Effector CD8-positive, alpha-beta T cell (primary cell): ENCODE measurements at regions not wholly inside any gene's neighbourhood (a gene's known extent, or its start where the extent isn't known, plus 50 kb on each side); places are given as distances from the start of the nearest gene placed in this dataset.

Experiments
- DNase-seq: peaks from one replicate; lab custom pipeline; 2025; lab: John Stamatoyannopoulos, UW

DNA sequence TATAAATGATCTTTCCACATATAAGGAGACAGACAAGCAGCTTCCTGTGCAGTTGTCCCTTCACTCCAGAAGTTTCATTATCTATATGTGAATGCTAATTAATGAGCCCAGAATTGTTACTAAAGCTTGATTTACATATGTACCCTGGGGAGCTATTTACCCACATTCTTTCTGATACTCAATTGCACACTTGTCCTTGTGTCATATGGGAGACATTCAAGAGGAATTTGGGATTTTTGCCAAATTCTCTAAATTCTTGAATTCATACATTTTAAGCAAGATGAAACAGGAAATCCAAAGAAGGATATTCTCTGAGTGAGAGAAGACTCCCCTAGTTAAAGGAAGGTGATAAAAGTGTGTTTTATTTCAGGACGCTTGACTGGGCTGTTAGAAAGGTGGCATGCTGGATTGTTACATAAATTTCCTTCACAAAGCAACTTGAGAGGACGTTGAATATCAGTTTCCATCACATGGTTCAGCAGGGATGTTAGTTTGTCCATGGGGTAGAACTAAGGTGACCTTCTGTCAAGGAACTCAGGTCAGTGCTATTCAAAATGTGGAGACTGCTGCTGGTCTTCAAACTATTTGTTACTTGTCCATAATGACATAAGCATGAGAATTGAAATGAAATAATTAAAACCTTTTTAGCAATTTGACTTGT, 368.2 kb downstream of the IRS1 start:
- no peak for DNase-seq

DNA sequence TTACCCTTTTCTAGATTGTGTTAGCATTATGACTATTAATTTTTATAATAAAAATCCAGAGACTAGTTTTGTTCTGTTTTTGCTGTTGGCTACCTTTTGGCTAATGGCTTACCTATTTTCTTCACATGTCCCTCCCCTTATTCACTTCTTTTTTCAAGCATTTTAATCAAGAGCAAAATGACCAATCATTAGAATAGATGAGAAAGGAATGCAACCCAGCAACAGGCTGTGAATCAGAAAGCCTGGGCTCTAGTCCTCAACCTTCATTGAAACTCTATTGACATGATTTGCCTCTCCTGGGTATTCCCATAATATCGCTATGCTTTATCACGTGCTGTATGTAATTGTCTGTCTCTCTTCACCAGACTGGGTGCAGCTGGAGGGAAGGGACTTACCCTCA, 370.1 kb downstream of the IRS1 start:
- no peak for DNase-seq

DNA sequence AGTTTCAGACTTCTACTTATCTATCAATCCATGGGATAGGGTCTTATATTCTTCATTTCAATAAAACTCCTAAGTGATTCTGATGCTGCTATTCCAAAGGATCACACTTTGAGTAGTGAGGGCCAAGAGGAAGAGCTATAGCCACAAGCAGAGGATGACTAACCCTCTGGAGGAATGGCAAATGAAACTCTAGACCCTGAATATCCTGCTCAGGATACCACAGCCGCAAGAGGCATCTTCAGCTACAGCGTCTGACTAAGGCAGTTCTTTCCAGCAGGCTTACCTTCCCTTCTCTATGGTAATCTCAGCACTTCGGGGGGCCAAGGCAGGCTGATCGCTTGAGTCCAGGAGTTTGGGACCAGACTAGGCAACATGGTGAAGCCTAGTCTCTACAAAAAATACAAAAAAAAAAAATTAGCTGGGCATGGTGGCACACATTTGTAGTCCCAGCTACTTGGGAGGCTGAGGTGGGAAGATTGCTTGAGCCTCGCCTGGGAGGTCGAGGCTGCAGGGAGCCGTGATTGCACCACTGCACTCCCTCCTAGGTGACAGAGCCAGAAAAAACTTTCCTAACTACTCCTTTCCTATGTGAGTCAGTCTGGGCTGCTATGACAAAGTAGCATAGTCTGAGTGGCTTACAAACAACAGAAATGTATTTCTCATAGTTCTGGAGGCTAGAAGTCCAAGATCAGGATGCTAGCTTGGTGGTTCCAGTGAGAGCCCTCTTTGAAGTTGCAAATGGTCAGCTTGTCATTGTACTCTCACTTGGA, 371.9 kb downstream of the IRS1 start:
- DNase-seq = no peak

DNA sequence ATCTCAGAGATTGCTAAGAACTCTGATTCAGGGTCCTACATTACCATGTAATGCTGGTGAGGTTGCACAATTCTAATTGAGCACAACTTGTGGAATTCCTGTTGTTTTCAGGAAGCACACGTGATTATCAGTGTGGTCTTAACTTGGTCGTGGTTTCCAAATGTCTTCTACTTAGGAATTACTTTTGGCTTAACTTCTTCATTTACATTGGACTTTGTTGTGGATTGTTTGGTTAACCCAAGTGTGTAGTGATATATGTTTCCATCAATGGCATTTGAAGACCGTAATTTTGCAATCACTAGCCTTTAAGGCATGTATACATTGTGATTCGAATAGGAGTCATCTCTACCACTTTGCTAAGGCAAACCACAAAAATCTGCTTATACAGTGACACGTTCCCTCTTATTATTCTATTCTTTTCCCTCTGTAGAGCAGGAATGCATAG, 373.3 kb downstream of the IRS1 start:
- DNase-seq = no peak

DNA sequence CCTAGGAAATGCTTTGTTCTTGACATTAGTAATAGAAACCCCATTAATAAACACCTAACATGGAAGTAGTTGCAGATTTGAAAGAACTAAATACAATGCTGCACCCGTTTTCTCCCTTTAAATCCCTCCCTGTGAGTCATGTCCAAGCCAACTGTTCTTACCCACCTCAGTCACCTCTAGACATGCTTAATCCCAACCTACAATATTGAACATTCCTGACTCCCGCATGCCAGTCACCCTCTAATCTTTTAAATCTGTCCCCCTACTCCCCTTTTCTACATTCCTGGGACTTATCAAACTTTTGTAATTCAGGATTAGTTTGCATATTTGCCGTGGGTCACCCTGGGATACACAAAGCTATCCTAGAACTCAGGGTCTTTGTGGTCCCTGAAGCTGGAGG, 374.6 kb downstream of the IRS1 start:
- DNase-seq = no peak

DNA sequence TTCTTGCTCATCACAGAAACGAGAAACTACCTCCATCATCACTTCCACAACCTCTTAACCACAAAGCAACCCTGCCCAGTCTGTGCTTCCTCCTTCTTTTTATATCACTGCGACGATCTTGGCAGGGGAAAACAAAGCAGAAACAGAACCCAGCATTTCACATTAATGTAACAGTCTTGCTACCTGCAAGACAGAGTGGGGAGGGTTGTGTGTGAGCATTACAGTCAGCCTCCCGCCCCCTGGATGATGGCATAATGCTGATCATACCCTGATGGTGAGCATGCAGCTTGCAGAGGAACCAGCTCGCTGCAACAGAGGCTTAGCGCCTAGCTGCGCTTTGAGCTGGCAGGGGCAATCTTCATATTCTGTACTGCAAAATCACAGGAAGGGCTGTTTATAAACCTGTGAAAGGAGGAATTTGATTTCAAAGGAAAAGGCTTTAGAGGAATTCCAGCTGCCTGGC, 376.1 kb downstream of the IRS1 start:
- DNase-seq = no peak

DNA sequence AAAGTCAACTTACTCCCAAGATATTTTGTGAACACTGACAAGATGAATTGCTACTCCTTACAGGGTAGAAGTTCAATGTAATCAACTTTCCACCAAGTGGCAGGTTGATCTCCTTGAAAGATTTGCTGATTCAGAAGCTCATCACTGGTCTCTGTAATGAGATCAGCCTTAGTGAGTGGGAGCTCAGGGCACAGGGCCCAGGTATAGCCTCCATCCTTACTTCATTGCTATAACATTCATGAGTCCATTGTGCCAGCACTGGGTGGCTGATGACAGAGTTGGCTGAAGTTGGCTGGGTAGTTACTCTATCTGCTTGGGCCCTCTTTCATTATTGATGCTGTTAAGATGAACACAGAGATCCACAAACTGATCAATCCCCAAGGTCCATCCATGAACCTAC, 379.0 kb downstream of the IRS1 start:
- DNase-seq = no peak

DNA sequence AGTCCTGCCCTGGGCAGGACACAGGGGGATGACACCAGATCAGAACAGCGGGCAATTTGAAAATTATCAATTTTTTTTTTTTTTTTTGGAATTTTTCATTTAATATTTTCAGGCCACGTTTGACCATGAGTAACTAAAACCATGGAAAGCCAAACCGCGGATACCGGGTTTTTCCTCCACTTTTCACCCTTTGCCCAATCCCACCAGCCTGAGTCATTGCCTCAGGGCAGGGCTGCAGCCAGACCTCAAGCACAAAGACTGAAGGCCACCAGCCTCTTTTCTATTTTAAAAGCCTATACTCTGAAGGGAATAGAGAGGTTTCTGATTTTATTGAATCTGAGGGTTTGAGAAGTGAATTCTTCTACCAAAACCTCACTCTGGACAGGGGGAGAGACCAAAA, 381.1 kb downstream of the IRS1 start:
- no peak for DNase-seq

DNA sequence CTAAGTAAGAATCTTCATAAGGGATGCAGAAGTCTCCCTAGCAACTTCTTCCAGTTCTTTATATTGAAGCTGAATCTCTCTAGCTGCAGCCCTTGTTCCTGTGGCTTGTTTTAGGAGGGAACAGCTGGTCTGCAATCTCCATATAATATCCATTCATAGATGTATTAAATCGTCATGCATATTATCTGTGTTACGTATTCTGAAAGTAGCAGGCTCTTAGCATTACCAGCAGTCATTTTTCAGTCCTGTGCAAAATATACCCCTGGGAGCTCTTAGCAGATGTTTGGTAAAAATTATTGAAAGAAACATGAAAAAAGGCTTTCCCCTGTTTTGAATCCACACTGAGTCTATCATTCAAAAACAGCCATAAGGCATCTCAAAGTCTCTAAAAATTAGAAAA, 385.3 kb downstream of the IRS1 start:
- DNase-seq = no peak

DNA sequence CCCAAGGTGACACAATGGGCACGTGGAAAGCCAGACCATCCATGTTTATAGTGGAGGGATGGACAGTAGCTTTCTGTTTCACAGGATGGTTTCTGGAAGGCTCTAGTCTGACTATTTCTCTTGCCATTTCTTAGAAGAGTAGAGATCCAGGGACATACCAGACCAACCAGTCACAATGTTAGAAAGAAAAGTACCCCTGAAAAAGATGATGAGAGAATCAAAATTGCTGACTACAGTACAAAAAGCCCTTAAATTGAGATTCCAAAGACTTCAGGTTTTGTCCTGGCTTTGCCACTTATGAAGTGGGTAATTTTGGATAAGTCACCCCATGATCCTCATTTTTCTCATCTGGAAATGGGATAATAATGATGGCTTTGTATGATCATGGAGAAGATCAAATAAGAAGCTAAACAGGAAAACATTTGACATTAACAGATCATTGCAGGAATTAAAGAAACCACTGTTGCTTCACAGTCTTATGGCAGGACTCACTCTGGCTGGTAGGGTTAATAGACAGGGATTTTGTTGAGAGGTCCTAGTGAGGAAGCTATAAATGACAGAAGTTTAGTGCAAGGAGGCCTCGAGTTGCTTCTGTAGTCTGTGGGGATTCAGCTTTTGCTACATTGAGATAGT, 386.0 kb downstream of the IRS1 start:
- DNase-seq = no peak

DNA sequence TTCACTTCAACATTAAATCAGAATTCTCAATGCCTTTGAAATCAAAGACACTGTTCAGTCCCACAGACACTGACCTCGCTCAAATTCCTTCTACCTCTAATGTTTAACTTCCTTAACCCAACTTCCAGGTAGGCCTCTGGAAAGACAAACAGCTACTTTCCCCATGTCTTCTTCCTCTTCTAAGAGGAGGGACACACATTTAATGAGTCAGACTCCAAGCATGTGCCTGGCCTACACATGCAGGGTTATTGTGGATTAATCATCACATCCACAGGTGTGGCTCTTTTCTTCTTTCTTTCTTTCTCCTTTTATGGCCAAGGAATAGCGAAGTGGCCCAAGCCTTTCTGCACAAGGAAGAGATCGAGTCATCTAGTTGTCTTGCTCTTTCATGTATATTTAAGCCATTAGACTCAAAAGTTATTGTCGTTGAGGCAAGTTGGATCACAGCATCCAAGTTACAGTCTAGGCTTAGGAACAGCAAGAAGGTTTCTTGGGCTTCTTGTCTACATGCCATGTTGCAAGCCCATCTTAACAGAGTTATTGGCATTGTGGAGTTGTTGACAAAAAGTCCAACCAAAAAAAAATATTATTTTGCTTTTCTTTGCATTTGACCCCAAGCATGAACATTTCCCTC, 387.8 kb downstream of the IRS1 start:
- DNase-seq = no peak

DNA sequence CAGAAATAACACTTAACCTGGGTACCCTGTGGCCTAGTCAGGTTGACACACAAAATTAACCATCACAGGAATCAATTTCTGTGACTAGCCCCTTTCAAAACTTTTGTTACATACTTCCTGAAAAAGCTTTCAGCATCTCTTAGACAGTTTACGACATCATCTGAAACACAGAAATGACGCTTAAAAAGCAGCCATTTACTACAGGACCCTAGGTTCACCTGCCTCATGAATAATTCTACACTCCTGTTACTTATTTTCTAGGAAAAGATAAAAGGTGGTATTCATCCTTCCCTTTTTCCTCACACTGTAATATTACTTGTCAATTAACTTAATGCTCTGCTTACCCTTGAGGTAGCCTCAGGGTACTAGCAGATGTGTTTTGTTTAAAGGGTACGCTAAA, 388.4 kb downstream of the IRS1 start:
- DNase-seq = no peak

DNA sequence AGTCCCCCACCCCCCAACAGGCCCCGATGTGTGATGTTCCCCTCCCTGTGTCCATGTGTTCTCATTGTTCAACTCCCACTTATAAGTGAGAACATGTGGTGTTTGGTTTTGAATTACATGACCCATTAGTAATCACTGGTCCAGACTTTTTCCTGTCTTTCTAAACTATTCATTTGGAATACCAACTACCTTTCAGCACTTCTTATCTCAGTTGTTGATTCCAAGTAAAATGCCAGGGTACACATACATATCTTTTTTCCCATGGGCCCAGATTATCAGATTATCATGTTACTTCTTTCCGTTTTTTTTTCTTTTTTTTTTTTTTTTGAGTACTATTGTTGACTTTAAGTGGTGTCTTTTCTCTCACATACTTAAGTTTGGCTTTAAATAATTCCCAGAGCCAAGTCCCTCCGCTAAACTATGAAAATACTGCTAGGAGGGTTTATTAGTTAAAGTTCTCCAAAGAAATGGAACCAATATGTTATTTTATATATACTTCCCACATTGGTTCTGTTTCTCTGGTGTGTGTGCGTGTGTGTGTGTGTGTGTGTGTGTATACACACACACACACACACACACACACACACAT, 389.3 kb downstream of the IRS1 start:
- no peak for DNase-seq

DNA sequence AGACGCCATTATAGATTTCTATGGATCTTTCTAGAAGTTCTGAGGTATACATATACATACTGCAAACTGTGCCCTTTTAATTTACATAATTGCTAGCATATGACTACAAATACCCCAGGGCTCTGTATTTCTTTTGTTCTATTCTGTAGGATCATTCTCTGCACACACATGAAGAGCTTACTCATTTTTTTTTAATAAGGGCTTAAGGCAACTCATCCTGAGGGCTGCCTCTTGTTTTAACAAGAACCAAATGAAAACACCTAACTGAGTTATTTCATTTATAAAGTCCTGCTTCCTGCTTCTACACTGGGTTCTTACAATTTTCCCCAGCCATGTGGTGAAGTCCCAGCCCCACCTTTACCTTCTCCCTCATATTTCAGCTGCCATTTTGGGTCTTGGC, 390.5 kb downstream of the IRS1 start:
- no peak for DNase-seq

DNA sequence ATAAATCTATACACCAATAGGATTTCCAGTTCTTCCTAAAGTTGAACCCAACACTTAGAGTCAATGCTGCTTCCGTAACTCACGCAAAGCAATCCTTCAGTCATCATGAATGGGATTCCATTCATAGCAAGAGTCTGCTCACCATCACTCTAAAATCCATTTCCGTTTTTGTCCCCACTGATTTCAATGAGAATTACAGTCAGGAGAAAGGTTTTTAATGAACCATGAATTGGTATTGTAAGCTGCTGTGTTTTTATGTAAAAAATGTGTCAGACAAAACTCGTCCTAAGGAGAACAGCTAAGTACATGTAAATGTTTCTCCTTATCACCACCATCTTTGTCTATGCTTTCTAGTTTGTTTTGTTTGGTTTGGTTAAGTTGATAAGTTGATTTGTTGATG, 391.5 kb downstream of the IRS1 start:
- no peak for DNase-seq

DNA sequence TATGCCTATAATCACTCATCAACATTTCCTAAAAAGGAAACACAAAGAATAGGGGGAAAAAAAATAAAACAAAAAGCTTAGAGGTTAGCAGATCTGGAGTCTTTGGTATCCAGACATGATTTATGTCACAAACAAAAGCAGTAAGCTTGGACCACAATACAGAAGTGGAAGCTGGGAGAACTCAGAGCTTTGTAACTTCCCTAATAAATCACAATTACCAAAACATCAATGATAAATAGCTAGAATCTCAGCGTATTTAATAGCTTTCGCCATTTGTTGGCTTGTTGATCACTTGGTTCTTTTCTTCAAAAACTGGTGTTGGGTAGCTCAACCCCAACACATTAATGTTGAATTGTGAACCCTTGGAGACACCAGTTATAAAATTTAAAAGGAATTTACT, 392.5 kb downstream of the IRS1 start:
- no peak for DNase-seq

DNA sequence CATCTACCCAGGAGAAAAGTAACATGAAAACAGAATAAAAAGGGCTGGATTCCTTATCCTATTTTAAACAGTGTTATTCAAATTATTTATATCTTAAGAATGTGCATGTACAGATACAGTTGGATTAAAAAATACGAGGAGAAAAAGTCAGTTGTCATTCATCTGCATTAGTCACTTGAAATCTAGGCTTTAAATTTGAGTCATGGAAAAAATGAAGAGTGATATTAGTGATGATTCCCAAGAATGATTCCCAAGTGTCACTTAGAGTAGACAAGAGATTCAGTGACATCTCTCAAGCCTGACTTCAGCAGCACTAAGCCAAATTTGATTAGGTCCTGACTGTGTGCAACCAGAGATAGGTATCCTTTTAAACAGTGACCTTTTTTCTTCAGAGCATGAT, 394.2 kb downstream of the IRS1 start:
- no peak for DNase-seq

DNA sequence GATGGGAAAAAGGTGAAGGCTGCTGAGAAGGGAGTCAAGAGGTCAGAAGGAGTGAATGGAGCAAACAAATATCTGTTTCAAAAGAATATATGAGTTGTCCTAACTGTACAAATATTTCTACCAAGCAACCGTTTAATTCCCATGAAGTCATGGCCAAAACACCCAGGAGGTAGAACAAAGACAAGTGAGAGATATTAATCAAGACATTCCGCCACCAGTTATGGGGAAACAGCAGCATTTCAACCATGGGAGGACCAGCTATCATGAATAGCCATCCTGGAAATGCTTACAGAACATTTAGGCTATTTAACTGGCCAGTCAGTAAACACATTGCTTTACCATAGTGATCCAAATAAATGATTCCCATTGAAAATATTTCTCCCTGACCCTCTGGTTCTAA, 396.3 kb downstream of the IRS1 start:
- DNase-seq = no peak

DNA sequence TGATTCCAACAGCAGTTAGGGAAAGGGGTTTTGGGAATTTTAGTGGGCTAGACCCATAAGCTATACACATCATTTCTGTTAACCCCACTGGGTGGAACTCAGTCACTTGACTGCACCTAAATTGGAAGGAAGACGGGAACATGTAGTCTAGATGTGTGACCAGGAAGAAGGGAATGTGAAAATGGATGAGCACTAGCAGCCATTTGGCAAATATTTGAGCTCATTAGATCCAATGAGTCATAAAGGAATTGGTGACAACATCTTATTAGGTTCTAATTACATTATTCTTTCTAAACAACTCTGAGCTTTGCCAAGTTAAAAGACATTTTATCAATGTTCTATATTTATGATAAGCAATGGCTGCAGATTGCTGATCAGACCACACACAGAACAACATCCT, 400.6 kb downstream of the IRS1 start:
- DNase-seq = no peak

DNA sequence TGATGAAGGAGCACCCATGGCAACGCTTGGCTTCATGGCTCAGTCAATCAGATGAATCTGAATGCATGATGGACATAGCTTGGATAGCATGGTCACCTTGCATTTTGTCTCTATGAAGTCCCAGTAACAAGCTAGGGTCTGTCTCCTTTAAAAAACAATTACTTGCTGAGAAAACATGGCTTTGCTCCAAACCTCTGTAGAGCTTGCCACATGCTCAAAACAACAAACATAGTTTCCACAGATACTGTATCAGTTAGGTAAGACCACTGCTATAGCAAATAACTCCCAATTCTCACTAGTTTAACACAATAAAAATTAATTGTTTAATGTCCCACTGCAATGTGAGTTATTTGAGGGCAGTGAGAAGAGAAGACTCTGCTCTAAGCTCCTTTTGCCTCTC, 401.0 kb downstream of the IRS1 start:
- DNase-seq = no peak

DNA sequence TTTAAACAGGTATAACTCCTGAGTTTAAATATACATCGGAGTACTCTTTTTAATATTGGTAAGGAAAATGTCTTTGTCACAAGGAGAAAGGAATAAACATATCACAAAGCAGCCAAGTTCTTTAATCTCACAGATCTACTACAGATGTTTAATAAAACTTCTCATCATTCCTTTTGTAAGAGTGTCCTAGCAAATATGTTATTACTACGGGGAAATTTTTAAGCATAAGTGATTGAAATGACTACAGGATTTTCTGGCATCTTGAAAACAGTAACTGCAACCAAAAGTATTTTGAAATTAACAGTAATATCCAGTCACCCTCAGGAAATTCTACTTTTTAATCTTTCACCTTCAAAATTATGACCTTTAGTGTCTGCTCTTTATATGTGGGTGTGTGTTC, 403.1 kb downstream of the IRS1 start:
- no peak for DNase-seq

DNA sequence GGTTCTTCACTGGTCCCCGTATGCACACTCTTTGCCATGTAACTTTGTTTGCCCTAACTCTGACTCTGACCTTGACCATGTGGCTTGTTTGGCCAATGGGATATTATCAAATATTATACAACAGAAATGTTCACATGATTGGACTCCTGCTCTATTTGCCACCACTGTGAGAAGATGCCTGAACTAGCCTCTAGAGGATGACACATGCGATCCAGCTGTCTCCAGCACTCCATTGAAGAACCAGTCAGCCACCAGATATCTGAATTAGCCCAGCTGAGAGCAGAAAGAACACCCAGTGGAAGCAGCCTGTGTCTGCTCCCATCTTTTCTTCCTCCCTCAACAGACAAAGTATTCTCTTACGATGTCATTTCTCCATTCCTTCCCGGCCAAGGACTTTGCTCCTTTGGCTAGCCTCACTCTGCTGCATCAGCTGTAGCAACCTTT, 412.1 kb downstream of the IRS1 start:
- DNase-seq = no peak
